Medulla oblongata (tissue), 1 donor: ENCODE measurements at regions not wholly inside any gene's neighbourhood (a gene's known extent, or its start where the extent isn't known, plus 50 kb on each side); places are given as distances from the start of the nearest gene placed in this dataset.

Experiments used
- DNase-seq: peaks from one replicate; pipeline ENCODE4 v3.0.0-alpha.2; 2015; ENCODE audit errors: extremely low spot score

DNA sequence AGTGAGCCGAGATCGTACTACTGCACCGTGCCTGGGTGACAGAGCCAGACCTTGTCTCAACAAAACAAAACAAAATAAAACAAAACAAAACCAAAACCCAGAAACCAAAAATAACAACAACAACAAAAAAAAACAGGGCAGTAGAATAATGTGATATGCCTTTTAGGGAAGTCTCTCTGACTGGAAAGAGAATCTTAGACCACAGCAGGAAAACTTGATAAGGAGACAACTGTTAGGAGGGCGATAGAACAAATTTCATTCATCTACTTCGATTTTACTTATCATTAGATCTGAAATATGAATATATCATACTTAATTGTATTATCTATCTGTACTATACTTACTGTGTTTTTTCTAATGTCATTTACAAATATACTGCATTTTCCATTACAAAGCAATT is 109.0 kb upstream of the CNTNAP5 start:
- DNase-seq: no peak

GRCh38 chr2:123916531-123916930 is 108.6 kb upstream of the CNTNAP5 start:
- no peak for DNase-seq

DNA sequence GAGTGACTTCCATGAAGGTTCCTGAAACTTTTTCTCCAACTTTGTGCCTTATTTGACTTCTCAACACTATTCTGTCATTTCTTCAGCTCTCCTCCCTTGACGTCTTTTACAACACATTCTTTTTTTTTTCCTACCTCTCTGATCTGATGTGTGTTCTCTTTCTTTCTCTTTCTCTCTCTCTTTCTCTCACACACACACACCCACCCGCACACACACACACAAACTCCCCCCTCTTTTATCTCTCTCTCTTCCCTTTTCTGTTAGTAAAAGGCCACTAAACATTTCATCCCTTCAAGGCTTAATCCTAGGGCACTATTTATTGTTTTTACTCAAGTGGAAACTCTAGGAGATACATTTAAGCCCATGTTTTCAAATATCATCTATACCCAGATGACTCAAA is 107.8 kb upstream of the CNTNAP5 start:
- no peak for DNase-seq

- no peak for DNase-seq
Observed at GRCh38 chr2:123928358-123928757, 96.7 kb upstream of the CNTNAP5 start.

- no peak for DNase-seq
Observed at GRCh38 chr2:123935405-123935804, 89.7 kb upstream of the CNTNAP5 start.

DNA sequence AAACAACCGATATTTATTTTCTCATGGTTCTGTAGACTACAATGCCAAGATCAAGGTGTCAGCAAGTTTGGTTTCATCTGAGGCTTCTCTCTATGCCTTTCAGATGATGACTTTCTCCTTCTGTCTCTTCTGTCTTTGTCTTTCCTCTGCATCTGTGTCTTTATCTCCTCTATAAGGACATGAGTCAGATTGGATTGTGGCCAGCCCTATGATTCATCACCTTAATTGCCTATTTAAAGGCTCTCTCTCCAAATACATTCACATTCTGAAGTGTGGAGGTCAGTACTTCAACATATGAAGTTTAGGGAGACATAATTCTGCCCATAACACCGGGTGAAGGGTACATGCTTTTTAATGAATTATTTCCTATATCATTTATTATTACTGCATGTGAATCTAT is 71.2 kb upstream of the CNTNAP5 start:
- DNase-seq: no peak

GRCh38 chr2:123958011-123958410 is 67.1 kb upstream of the CNTNAP5 start:
- DNase-seq: no peak

DNA sequence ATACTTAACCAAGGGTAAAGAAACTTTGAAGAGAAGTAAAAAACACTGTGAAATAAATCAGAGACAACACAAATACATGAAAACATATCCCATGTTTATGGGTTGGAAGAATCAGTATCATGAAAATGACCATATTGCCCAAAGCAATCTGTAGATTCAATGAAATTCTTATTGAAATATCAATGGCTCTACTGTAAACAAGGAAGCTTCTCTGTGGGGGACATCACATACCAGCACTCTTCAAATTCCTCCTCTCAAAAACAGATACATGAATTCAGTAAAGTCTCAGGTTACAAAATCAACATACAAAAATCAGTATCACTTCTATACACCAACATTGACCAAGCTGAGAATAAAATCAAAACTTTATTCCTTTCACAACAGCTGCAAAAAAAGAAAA is 63.5 kb upstream of the CNTNAP5 start:
- DNase-seq: no peak

DNA sequence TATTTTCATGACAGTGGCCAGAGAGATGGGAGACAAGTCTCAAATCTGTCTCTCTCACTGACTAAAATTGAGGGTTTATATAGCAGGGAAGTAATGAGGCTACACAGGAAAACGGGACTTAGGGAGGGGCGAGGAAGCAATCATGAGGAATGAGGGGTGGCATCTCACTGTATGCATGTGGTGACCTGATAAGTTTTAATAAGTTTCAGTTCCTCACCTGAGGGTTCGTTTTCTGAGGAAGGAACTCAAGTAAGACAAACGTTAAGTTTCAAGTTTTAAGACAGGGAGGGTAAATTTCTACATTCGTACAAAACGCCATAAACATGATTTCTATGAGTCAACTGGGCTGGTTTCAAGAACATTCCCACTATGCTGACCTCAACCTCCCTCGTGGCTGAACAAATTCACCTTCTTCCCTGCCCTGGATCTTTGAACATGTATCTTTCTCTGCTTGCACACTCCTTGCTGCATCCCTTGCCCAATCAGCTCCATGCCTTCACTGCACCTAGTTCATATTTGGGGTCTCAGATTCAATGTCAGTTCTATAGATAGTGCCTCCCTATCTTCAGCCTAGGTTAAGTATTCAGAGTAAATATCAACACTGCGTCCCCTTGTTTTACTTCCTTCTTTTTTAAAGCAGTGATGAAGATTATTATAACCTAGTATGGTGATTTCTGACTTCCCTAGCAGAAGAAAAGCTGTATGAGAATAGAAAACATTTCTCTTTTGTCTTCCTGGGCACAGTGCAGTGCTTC is 53.3 kb upstream of the CNTNAP5 start:
- DNase-seq: no peak
